Right lobe of liver (tissue), 4 donors: ENCODE measurements at regions not wholly inside any gene's neighbourhood (a gene's known extent, or its start where the extent isn't known, plus 50 kb on each side); places are given as distances from the start of the nearest gene placed in this dataset.

Experiments used
- CTCF ChIP-seq, 4 donors: fragments of 200-600 bp in 3 of 4; fragments of 450-650 bp in 1 of 4; IDR thresholded peaks; one replicate each; pipeline versions ENCODE4 v1.5.1 to v1.8.0; 2016 to 2022; ENCODE audit warnings: antibody characterized with exemption in 4 of 4, mild to moderate bottlenecking in 2 of 4
- POLR2A ChIP-seq: fragments of 450-650 bp; IDR thresholded peaks from one replicate; pipeline ENCODE4 v1.6.1; 2017; ENCODE audit warnings: antibody characterized with exemption, mild to moderate bottlenecking
- donor health status: DM: no; HTN: no; CAD: no.
- donor health status: DM: no; HTN: no; CAD: no.
- donor health status: DM: no; HTN: yes; CAD: no.

DNA sequence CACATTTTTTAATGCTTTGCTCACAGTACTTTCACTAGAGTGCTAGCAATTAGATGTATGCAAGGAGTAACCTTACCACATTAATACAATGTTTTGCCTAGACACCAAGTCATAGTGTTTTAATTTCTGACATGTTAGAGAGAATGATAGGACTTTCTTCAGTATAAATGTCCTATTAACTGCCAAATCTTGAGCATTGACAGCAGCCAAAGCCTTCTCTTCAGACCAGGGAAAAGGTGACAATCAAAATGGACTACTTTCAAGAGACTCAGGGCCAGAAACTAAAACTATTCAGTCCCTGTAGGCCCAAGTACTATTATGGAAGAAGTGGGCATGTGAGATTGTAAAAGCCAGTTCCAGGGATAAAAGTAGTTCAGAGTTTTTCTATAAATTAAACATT is 201.4 kb upstream of the PCDH15 start:
- no peak for TF ChIP-seq CTCF (IDR thresholded peaks at IDR 0.05)
- no peak for TF ChIP-seq POLR2A
